GM06990 (cell line): ENCODE measurements at regions not wholly inside any gene's neighbourhood (a gene's known extent, or its start where the extent isn't known, plus 50 kb on each side); places are given as distances from the start of the nearest gene placed in this dataset.

ENCODE experiments used
- DNase-seq: peaks from one replicate; pipeline ENCODE4 v3.0.0-alpha.2; 2011; ENCODE audit not compliant: insufficient read length; ENCODE audit errors: extremely low read depth
- H3K27me3 ChIP-seq: replicated peaks from 2 replicates; pipeline ENCODE4 v1.6.0; 2011; ENCODE audit warnings: low read length; ENCODE audit not compliant: control insufficient read depth, insufficient read depth
- H3K36me3 ChIP-seq: 2 replicates; pipeline ENCODE4 v1.5.1; 2011; ENCODE audit warnings: low read length; ENCODE audit not compliant: control insufficient read depth, insufficient read depth
- H3K4me3 ChIP-seq: replicated peaks from 2 replicates; pipeline ENCODE4 v1.5.1; 2011; ENCODE audit warnings: low read depth, mild to moderate bottlenecking, control low read depth, low read length
- CTCF ChIP-seq: IDR thresholded peaks from 2 replicates; pipeline ENCODE4 v1.5.1; 2011; ENCODE audit warnings: low read length, control low read depth, mild to moderate bottlenecking, inconsistent platforms; ENCODE audit not compliant: insufficient read depth, poor library complexity, severe bottlenecking

- no peaks in the 10 kb centered on the region for H3K36me3 ChIP-seq
- H3K4me3 ChIP-seq, result no peak overlapping the region
- no peak for DNase-seq
- peaks cover 2% of the 10 kb centered on the region for H3K27me3 ChIP-seq
- TF ChIP-seq CTCF, result no peak
Observed at GRCh38 chr21:38664841-38665240, 140.9 kb upstream of the ETS2 start.

GRCh38 chr21:38667291-38667870 lies 138.3 kb upstream of the ETS2 start:
- Histone ChIP-seq H3K27me3 (no peaks in the 10 kb centered on the region; the same call in 1 of the 2 replicates), H3K36me3 (no peaks in the 10 kb centered on the region), H3K4me3 (no peak overlapping the region)
- no peak for TF ChIP-seq CTCF
- DNase-seq, result no peak

GRCh38 chr21:38668067-38668466 lies 137.7 kb upstream of the ETS2 start:
- no peak for DNase-seq
- Histone ChIP-seq H3K4me3 (no peak overlapping the region), H3K36me3 (no peaks in the 10 kb centered on the region), H3K27me3 (no peaks in the 10 kb centered on the region; the same call in 1 of the 2 replicates)
- TF ChIP-seq CTCF, result no peak

- no peaks in the 10 kb centered on the region for H3K36me3 ChIP-seq
- H3K4me3 ChIP-seq, result no peak overlapping the region
- no peaks in the 10 kb centered on the region; the same call in 1 of the 2 replicates for H3K27me3 ChIP-seq
- no peak for DNase-seq
- no peak for TF ChIP-seq CTCF
Observed at GRCh38 chr21:38668541-38668940, 137.2 kb upstream of the ETS2 start.

- TF ChIP-seq CTCF, result peak; percentile 54
- no peaks in the 10 kb centered on the region for H3K36me3 ChIP-seq
- H3K4me3 ChIP-seq, result no peak overlapping the region
- no peaks in the 10 kb centered on the region; the same call in 1 of the 2 replicates for H3K27me3 ChIP-seq
- no peak for DNase-seq
Observed at GRCh38 chr21:38669186-38669585, 136.5 kb upstream of the ETS2 start.

GRCh38 chr21:38670861-38671260 lies 134.9 kb upstream of the ETS2 start:
- Histone ChIP-seq H3K4me3 (no peak overlapping the region), H3K36me3 (no peaks in the 10 kb centered on the region), H3K27me3 (no peaks in the 10 kb centered on the region; the same call in 1 of the 2 replicates)
- no peak for TF ChIP-seq CTCF
- DNase-seq, result no peak
